HEK293 (cell line): ENCODE measurements at regions not wholly inside any gene's neighbourhood (a gene's known extent, or its start where the extent isn't known, plus 50 kb on each side); places are given as distances from the start of the nearest gene placed in this dataset.

ENCODE experiments used
- CTCF ChIA-PET: fragments of 350-600 bp; formaldehyde crosslinking; extraction: SDS; loops from one replicate; lab custom pipeline; 2021; ENCODE audit warnings: antibody characterized with exemption; lab: Yijun Ruan, JAX
- POLR2A ChIA-PET: fragments of 300-600 bp; formaldehyde crosslinking; extraction: SDS; loops from one replicate; lab custom pipeline; 2020; ENCODE audit warnings: antibody characterized with exemption, inconsistent platforms; lab: Yijun Ruan, JAX
- H3K27ac ChIP-seq: fragments of 200-500 bp; sonication (Bioruptor generic); 2 replicates; pipeline ENCODE4 v1.5.1; 2014; ENCODE audit warnings: low read depth, low read length, control low read depth, inconsistent platforms; ENCODE audit errors: extremely low read depth
- H3K36me3 ChIP-seq, 2 experiments: fragments of 200-500 bp in 1 of 2; sonication (Bioruptor generic) in 1 of 2; 1 replicate in 1 of 2; 2 replicates in 1 of 2; pipeline ENCODE4 v1.5.1; 2014 to 2017; ENCODE audit warnings: inconsistent platforms in 2 of 2, low read length in 2 of 2; ENCODE audit not compliant: control insufficient read depth in 2 of 2, insufficient read depth in 1 of 2
- H3K4me1 ChIP-seq: fragments of 200-500 bp; sonication (Bioruptor generic); 2 replicates; pipeline ENCODE4 v1.5.1; 2014; ENCODE audit warnings: mild to moderate bottlenecking, low read length, inconsistent platforms; ENCODE audit not compliant: control insufficient read depth, insufficient read depth
- H3K4me3 ChIP-seq: 2 replicates; pipeline ENCODE4 v1.5.1; 2011; ENCODE audit warnings: low read depth, mild to moderate bottlenecking, control low read depth, low read length, moderate library complexity
- H3K9me3 ChIP-seq: fragments of 200-500 bp; sonication (Bioruptor generic); 2 replicates; pipeline ENCODE4 v1.5.1; 2014; ENCODE audit warnings: low read depth, low read length, inconsistent platforms; ENCODE audit not compliant: control insufficient read depth, insufficient read depth
- ELK4 ChIP-seq: IDR thresholded peaks from 2 replicates; pipeline ENCODE4 v1.6.1; 2011; ENCODE audit warnings: mild to moderate bottlenecking, low read depth, low read length, borderline replicate concordance
- FEZF1 ChIP-seq: fragments of 450-650 bp; formaldehyde crosslinking; IDR thresholded peaks from 2 replicates; pipeline ENCODE4 v1.5.1; 2016; ENCODE audit warnings: missing biosample characterization, missing genetic modification characterization
- GFI1B ChIP-seq: fragments of 450-650 bp; formaldehyde crosslinking; IDR thresholded peaks from 2 replicates; pipeline ENCODE4 v1.5.1; 2016; ENCODE audit warnings: missing biosample characterization, missing genetic modification characterization
- OVOL3 ChIP-seq: fragments of 450-650 bp; formaldehyde crosslinking; IDR thresholded peaks from 2 replicates; pipeline ENCODE4 v1.5.1; 2016; ENCODE audit warnings: missing biosample characterization, missing genetic modification characterization
- PRDM1 ChIP-seq: fragments of 450-650 bp; formaldehyde crosslinking; IDR thresholded peaks from 2 replicates; pipeline ENCODE4; 2016; ENCODE audit warnings: missing biosample characterization, missing genetic modification characterization
- PRDM10 ChIP-seq: fragments of 450-650 bp; formaldehyde crosslinking; IDR thresholded peaks from 2 replicates; pipeline ENCODE4 v1.5.1; 2016; ENCODE audit warnings: missing biosample characterization, missing genetic modification characterization
- TRIM28 ChIP-seq: IDR thresholded peaks from 2 replicates; pipeline ENCODE4 v1.6.1; 2011; ENCODE audit warnings: low read length, control low read depth, borderline replicate concordance
- ZBTB20 ChIP-seq: fragments of 450-650 bp; formaldehyde crosslinking; IDR thresholded peaks from 2 replicates; pipeline ENCODE4 v1.5.1; 2016; ENCODE audit warnings: missing biosample characterization, missing genetic modification characterization
- ZBTB21 ChIP-seq: fragments of 450-650 bp; formaldehyde crosslinking; IDR thresholded peaks from 2 replicates; pipeline ENCODE4 v1.5.1; 2017; ENCODE audit warnings: missing biosample characterization, missing genetic modification characterization
- ZBTB6 ChIP-seq: fragments of 450-650 bp; formaldehyde crosslinking; IDR thresholded peaks from 2 replicates; pipeline ENCODE4 v1.5.1; 2017; ENCODE audit warnings: missing biosample characterization, missing genetic modification characterization
- ZBTB7A ChIP-seq: fragments of 450-650 bp; formaldehyde crosslinking; IDR thresholded peaks from 2 replicates; pipeline ENCODE4 v1.5.1; 2016; ENCODE audit warnings: low read depth, missing biosample characterization, missing genetic modification characterization
- ZBTB8A ChIP-seq: fragments of 450-650 bp; formaldehyde crosslinking; IDR thresholded peaks from 2 replicates; pipeline ENCODE4 v1.5.1; 2016; ENCODE audit warnings: missing biosample characterization, missing genetic modification characterization
- ZNF10 ChIP-seq: fragments of 450-650 bp; formaldehyde crosslinking; IDR thresholded peaks from 2 replicates; pipeline ENCODE4 v1.5.1; 2017; ENCODE audit warnings: missing biosample characterization, missing genetic modification characterization
- ZNF121 ChIP-seq: fragments of 450-650 bp; formaldehyde crosslinking; IDR thresholded peaks from 2 replicates; pipeline ENCODE4 v1.5.1; 2016; ENCODE audit warnings: missing biosample characterization, missing genetic modification characterization
- ZNF214 ChIP-seq: fragments of 450-650 bp; formaldehyde crosslinking; IDR thresholded peaks from 2 replicates; pipeline ENCODE4 v1.5.1; 2017; ENCODE audit warnings: missing biosample characterization, mild to moderate bottlenecking, missing genetic modification characterization, borderline replicate concordance
- ZNF23 ChIP-seq: fragments of 450-650 bp; formaldehyde crosslinking; IDR thresholded peaks from 2 replicates; pipeline ENCODE4 v1.5.1; 2016; ENCODE audit warnings: missing biosample characterization, missing genetic modification characterization, borderline replicate concordance
- ZNF292 ChIP-seq: fragments of 450-650 bp; formaldehyde crosslinking; IDR thresholded peaks from 2 replicates; pipeline ENCODE4 v1.5.1; 2016; ENCODE audit warnings: low read depth, missing biosample characterization, missing genetic modification characterization, borderline replicate concordance
- ZNF324 ChIP-seq: fragments of 450-650 bp; formaldehyde crosslinking; IDR thresholded peaks from 2 replicates; pipeline ENCODE4 v1.5.1; 2016; ENCODE audit warnings: missing biosample characterization, missing genetic modification characterization
- ZNF394 ChIP-seq: fragments of 450-650 bp; formaldehyde crosslinking; IDR thresholded peaks from 2 replicates; pipeline ENCODE4 v1.5.1; 2016; ENCODE audit warnings: missing biosample characterization, missing genetic modification characterization, mild to moderate bottlenecking, moderate library complexity, borderline replicate concordance
- ZNF518A ChIP-seq: fragments of 450-650 bp; formaldehyde crosslinking; conservative IDR thresholded peaks from 2 replicates; pipeline ENCODE4 v1.5.1; 2016; ENCODE audit warnings: low read depth, missing biosample characterization, missing genetic modification characterization
- ZNF558 ChIP-seq: fragments of 450-650 bp; formaldehyde crosslinking; IDR thresholded peaks from 2 replicates; pipeline ENCODE4 v1.5.1; 2016; ENCODE audit warnings: missing biosample characterization, missing genetic modification characterization
- ZNF768 ChIP-seq: fragments of 450-650 bp; formaldehyde crosslinking; IDR thresholded peaks from 2 replicates; pipeline ENCODE4 v1.5.1; 2018; ENCODE audit warnings: missing biosample characterization, mild to moderate bottlenecking, missing genetic modification characterization
- ZSCAN5A ChIP-seq: fragments of 450-650 bp; formaldehyde crosslinking; IDR thresholded peaks from 2 replicates; pipeline ENCODE4 v1.5.1; 2016; ENCODE audit warnings: missing biosample characterization, missing genetic modification characterization

GRCh38 chr4:178165251-178165950 lies 723.2 kb upstream of the AGA start:
- no peak for TF ChIP-seq ZBTB21 (tag by site-specific recombination)
- no peak for TF ChIP-seq ELK4
- no peak for TF ChIP-seq PRDM1 (tag by site-specific recombination)
- no peak for TF ChIP-seq ZNF324 (tag by site-specific recombination)
- no peak for TF ChIP-seq PRDM10 (tag by site-specific recombination)
- TF ChIP-seq OVOL3: no peak
- no peak for TF ChIP-seq ZBTB7A (tag by site-specific recombination)
- no peak for TF ChIP-seq ZNF214 (tag by site-specific recombination)
- no peak for TF ChIP-seq ZBTB8A
- TF ChIP-seq GFI1B (tag by site-specific recombination): no peak
- no peak for TF ChIP-seq ZNF768
- no peak for TF ChIP-seq ZBTB6 (tag by site-specific recombination)
- TF ChIP-seq TRIM28: no peak
- CTCF ChIA-PET: no interaction called here
- Histone ChIP-seq H3K36me3 (no peaks in the 10 kb centered on the region), H3K4me1 (no peaks in the 10 kb centered on the region), H3K9me3 (no peaks in the 10 kb centered on the region), H3K27ac (no peak overlapping the region), H3K4me3 (no peak overlapping the region)
- POLR2A ChIA-PET: no interaction called here

GRCh38 chr4:178165951-178166308 lies 723.7 kb upstream of the AGA start:
- CTCF ChIA-PET: no interaction called here
- POLR2A ChIA-PET: no interaction called here
- no peaks in the 10 kb centered on the region for H3K36me3 ChIP-seq
- no peaks in the 10 kb centered on the region for H3K9me3 ChIP-seq
- TF ChIP-seq ZNF558: no peak
- TF ChIP-seq TRIM28: no peak
- no peak for TF ChIP-seq ZNF10 (tag by site-specific recombination)
- no peak for TF ChIP-seq ZNF23 (tag by site-specific recombination)
- TF ChIP-seq ZSCAN5A (tag by site-specific recombination): no peak
- TF ChIP-seq ZNF292: no peak
- no peak for TF ChIP-seq ZBTB20
- no peak for TF ChIP-seq FEZF1 (tag by site-specific recombination)
- TF ChIP-seq ZNF518A (tag by site-specific recombination): no peak
- TF ChIP-seq ZNF394 (tag by site-specific recombination): no peak
- no peak for TF ChIP-seq ZNF121
- H3K4me1 ChIP-seq: no peaks in the 10 kb centered on the region
- no peak overlapping the region for H3K4me3 ChIP-seq
- no peak overlapping the region for H3K27ac ChIP-seq
